ENCODE measurements at regions not wholly inside any gene's neighbourhood (a gene's known extent, or its start where the extent isn't known, plus 50 kb on each side); places are given as distances from the start of the nearest gene placed in this dataset.

- WGBS: 95% methylated on average over 1 of the region's 1 CpG
- peaks cover 0 to 7% of the 10 kb centered on the region in 2 donors for H3K4me1 ChIP-seq (ENCODE audit: control insufficient read depth in 2 of 2, insufficient read depth in 2 of 2, low read length in 2 of 2)
Measured at GRCh38 chr6:56380476-56380875, 133.1 kb upstream of the COL21A1 start.

GRCh38 chr6:56378966-56379585 is 131.7 kb upstream of the COL21A1 start:
- Histone ChIP-seq H3K4me1 (ENCODE audit: control insufficient read depth in 2 of 2, insufficient read depth in 2 of 2, low read length in 2 of 2) (peaks cover 0 to 11% of the 10 kb centered on the region in 2 donors), H3K4me3 (ENCODE audit: low read length in 2 of 2) (no peak overlapping the region), H3K27me3 (ENCODE audit: control insufficient read depth in 2 of 2, insufficient read depth in 1 of 2, low read length in 1 of 2) (no peaks in the 10 kb centered on the region), H3K9me3 (ENCODE audit: control insufficient read depth in 2 of 2, insufficient read depth in 1 of 2, low read length in 1 of 2) (no peaks in the 10 kb centered on the region), H3K36me3 (ENCODE audit: control insufficient read depth in 2 of 2, insufficient read depth in 2 of 2, low read length in 1 of 2) (no peaks in the 10 kb centered on the region), H3K27ac (ENCODE audit: low read depth in 1 of 2, low read length in 1 of 2) (no peak overlapping the region)
- DNase-seq (ENCODE audit: low read depth in 6 of 9, low spot score in 9 of 9): no peak
- 93% methylated on average over 7 of the region's 7 CpGs for WGBS

More at GRCh38 chr6:56380476-56380875, 133.1 kb upstream of the COL21A1 start:
- Histone ChIP-seq H3K9me3 (ENCODE audit: control insufficient read depth in 2 of 2, insufficient read depth in 1 of 2, low read length in 1 of 2) (no peaks in the 10 kb centered on the region), H3K4me3 (ENCODE audit: low read length in 2 of 2) (no peak overlapping the region), H3K27ac (ENCODE audit: low read depth in 1 of 2, low read length in 1 of 2) (no peak overlapping the region), H3K36me3 (ENCODE audit: control insufficient read depth in 2 of 2, insufficient read depth in 2 of 2, low read length in 1 of 2) (no peaks in the 10 kb centered on the region), H3K27me3 (ENCODE audit: control insufficient read depth in 2 of 2, insufficient read depth in 1 of 2, low read length in 1 of 2) (no peaks in the 10 kb centered on the region)
- no peak for DNase-seq (ENCODE audit: low read depth in 6 of 9, low spot score in 9 of 9)

GRCh38 chr6:56378507-56378906 is 131.1 kb upstream of the COL21A1 start:
- H3K4me1 ChIP-seq (ENCODE audit: control insufficient read depth in 2 of 2, insufficient read depth in 2 of 2, low read length in 2 of 2): peaks cover 0 to 11% of the 10 kb centered on the region in 2 donors
- 96% methylated on average over 4 of the region's 4 CpGs for WGBS

GRCh38 chr6:56377295-56377694 is 129.9 kb upstream of the COL21A1 start:
- Histone ChIP-seq H3K36me3 (ENCODE audit: control insufficient read depth in 2 of 2, insufficient read depth in 2 of 2, low read length in 1 of 2) (no peaks in the 10 kb centered on the region), H3K4me3 (ENCODE audit: low read length in 2 of 2) (no peak overlapping the region), H3K27ac (ENCODE audit: low read depth in 1 of 2, low read length in 1 of 2) (no peak overlapping the region), H3K4me1 (ENCODE audit: control insufficient read depth in 2 of 2, insufficient read depth in 2 of 2, low read length in 2 of 2) (peaks cover 0 to 11% of the 10 kb centered on the region in 2 donors), H3K27me3 (ENCODE audit: control insufficient read depth in 2 of 2, insufficient read depth in 1 of 2, low read length in 1 of 2) (no peaks in the 10 kb centered on the region), H3K9me3 (ENCODE audit: control insufficient read depth in 2 of 2, insufficient read depth in 1 of 2, low read length in 1 of 2) (no peaks in the 10 kb centered on the region)
- DNase-seq (ENCODE audit: low read depth in 6 of 9, low spot score in 9 of 9): no peak
- WGBS: 97% methylated on average over 2 of the region's 2 CpGs

More at GRCh38 chr6:56378507-56378906, 131.1 kb upstream of the COL21A1 start:
- no peak for DNase-seq (ENCODE audit: low read depth in 6 of 9, low spot score in 9 of 9)
- Histone ChIP-seq H3K9me3 (ENCODE audit: control insufficient read depth in 2 of 2, insufficient read depth in 1 of 2, low read length in 1 of 2) (no peaks in the 10 kb centered on the region), H3K27ac (ENCODE audit: low read depth in 1 of 2, low read length in 1 of 2) (peak overlapping the region; percentile 24 to 61), H3K4me3 (ENCODE audit: low read length in 2 of 2) (no peak overlapping the region), H3K27me3 (ENCODE audit: control insufficient read depth in 2 of 2, insufficient read depth in 1 of 2, low read length in 1 of 2) (no peaks in the 10 kb centered on the region), H3K36me3 (ENCODE audit: control insufficient read depth in 2 of 2, insufficient read depth in 2 of 2, low read length in 1 of 2) (no peaks in the 10 kb centered on the region)

- 100% methylated on average over 3 of the region's 3 CpGs for WGBS
- DNase-seq (ENCODE audit: low read depth in 6 of 9, low spot score in 9 of 9): no peak
- Histone ChIP-seq H3K27ac (ENCODE audit: low read depth in 1 of 2, low read length in 1 of 2) (peak overlapping the region; percentile 64 to 81), H3K4me1 (ENCODE audit: control insufficient read depth in 2 of 2, insufficient read depth in 2 of 2, low read length in 2 of 2) (peaks cover 0 to 14% of the 10 kb centered on the region in 2 donors), H3K27me3 (ENCODE audit: control insufficient read depth in 2 of 2, insufficient read depth in 1 of 2, low read length in 1 of 2) (no peaks in the 10 kb centered on the region), H3K4me3 (ENCODE audit: low read length in 2 of 2) (no peak overlapping the region), H3K9me3 (ENCODE audit: control insufficient read depth in 2 of 2, insufficient read depth in 1 of 2, low read length in 1 of 2) (no peaks in the 10 kb centered on the region), H3K36me3 (ENCODE audit: control insufficient read depth in 2 of 2, insufficient read depth in 2 of 2, low read length in 1 of 2) (no peaks in the 10 kb centered on the region)
Measured at GRCh38 chr6:56375806-56376205, 128.4 kb upstream of the COL21A1 start.

- peak in 2 of 9 donors; percentile 4 to 20 for DNase-seq (ENCODE audit: low read depth in 6 of 9, low spot score in 9 of 9)
- Histone ChIP-seq H3K36me3 (ENCODE audit: control insufficient read depth in 2 of 2, insufficient read depth in 2 of 2, low read length in 1 of 2) (no peaks in the 10 kb centered on the region), H3K4me1 (ENCODE audit: control insufficient read depth in 2 of 2, insufficient read depth in 2 of 2, low read length in 2 of 2) (peaks cover 0 to 14% of the 10 kb centered on the region in 2 donors), H3K9me3 (ENCODE audit: control insufficient read depth in 2 of 2, insufficient read depth in 1 of 2, low read length in 1 of 2) (no peaks in the 10 kb centered on the region), H3K27me3 (ENCODE audit: control insufficient read depth in 2 of 2, insufficient read depth in 1 of 2, low read length in 1 of 2) (no peaks in the 10 kb centered on the region), H3K27ac (ENCODE audit: low read depth in 1 of 2, low read length in 1 of 2) (peak overlapping the region; percentile 64 to 81), H3K4me3 (ENCODE audit: low read length in 2 of 2) (no peak overlapping the region)
- WGBS: 89% methylated on average over 4 of the region's 4 CpGs
Measured at GRCh38 chr6:56374841-56375369, 127.5 kb upstream of the COL21A1 start.

GRCh38 chr6:56372406-56372995 is 125.1 kb upstream of the COL21A1 start:
- no peak for DNase-seq (ENCODE audit: low read depth in 6 of 9, low spot score in 9 of 9)
- Histone ChIP-seq H3K4me3 (ENCODE audit: low read length in 2 of 2) (no peak overlapping the region), H3K9me3 (ENCODE audit: control insufficient read depth in 2 of 2, insufficient read depth in 1 of 2, low read length in 1 of 2) (no peaks in the 10 kb centered on the region), H3K36me3 (ENCODE audit: control insufficient read depth in 2 of 2, insufficient read depth in 2 of 2, low read length in 1 of 2) (no peaks in the 10 kb centered on the region), H3K27me3 (ENCODE audit: control insufficient read depth in 2 of 2, insufficient read depth in 1 of 2, low read length in 1 of 2) (no peaks in the 10 kb centered on the region), H3K4me1 (ENCODE audit: control insufficient read depth in 2 of 2, insufficient read depth in 2 of 2, low read length in 2 of 2) (peaks cover 0 to 9% of the 10 kb centered on the region in 2 donors), H3K27ac (ENCODE audit: low read depth in 1 of 2, low read length in 1 of 2) (peak overlapping the region in 1 of 2 donors; percentile 33)
- WGBS: 91% methylated on average over 3 of the region's 3 CpGs

GRCh38 chr6:56370561-56371211 is 123.3 kb upstream of the COL21A1 start:
- Histone ChIP-seq H3K27ac (ENCODE audit: low read depth in 1 of 2, low read length in 1 of 2) (peak overlapping the region in 1 of 2 donors; percentile 58), H3K9me3 (ENCODE audit: control insufficient read depth in 2 of 2, insufficient read depth in 1 of 2, low read length in 1 of 2) (no peaks in the 10 kb centered on the region), H3K4me1 (ENCODE audit: control insufficient read depth in 2 of 2, insufficient read depth in 2 of 2, low read length in 2 of 2) (peaks cover 0 to 9% of the 10 kb centered on the region in 2 donors), H3K27me3 (ENCODE audit: control insufficient read depth in 2 of 2, insufficient read depth in 1 of 2, low read length in 1 of 2) (no peaks in the 10 kb centered on the region), H3K4me3 (ENCODE audit: low read length in 2 of 2) (no peak overlapping the region), H3K36me3 (ENCODE audit: control insufficient read depth in 2 of 2, insufficient read depth in 2 of 2, low read length in 1 of 2) (no peaks in the 10 kb centered on the region)
- DNase-seq (ENCODE audit: low read depth in 6 of 9, low spot score in 9 of 9): no peak
- 93% methylated on average over 2 of the region's 2 CpGs for WGBS

GRCh38 chr6:56370127-56370540 is 122.8 kb upstream of the COL21A1 start:
- Histone ChIP-seq H3K4me3 (ENCODE audit: low read length in 2 of 2) (no peak overlapping the region), H3K27me3 (ENCODE audit: control insufficient read depth in 2 of 2, insufficient read depth in 1 of 2, low read length in 1 of 2) (no peaks in the 10 kb centered on the region), H3K36me3 (ENCODE audit: control insufficient read depth in 2 of 2, insufficient read depth in 2 of 2, low read length in 1 of 2) (no peaks in the 10 kb centered on the region), H3K27ac (ENCODE audit: low read depth in 1 of 2, low read length in 1 of 2) (peak overlapping the region; percentile 58 to 68), H3K4me1 (ENCODE audit: control insufficient read depth in 2 of 2, insufficient read depth in 2 of 2, low read length in 2 of 2) (peaks cover 0 to 4% of the 10 kb centered on the region in 2 donors), H3K9me3 (ENCODE audit: control insufficient read depth in 2 of 2, insufficient read depth in 1 of 2, low read length in 1 of 2) (no peaks in the 10 kb centered on the region)
- no peak for DNase-seq (ENCODE audit: low read depth in 6 of 9, low spot score in 9 of 9)
- WGBS: 94% methylated on average over 10 of the region's 10 CpGs

Measured in thymus (tissue), 11 donors.